ENCODE measurements at regions not wholly inside any gene's neighbourhood (a gene's known extent, or its start where the extent isn't known, plus 50 kb on each side); places are given as distances from the start of the nearest gene placed in this dataset.
A peak's percentile ranks its signal among the peaks of the same experiment; 100 is the strongest.

DNA sequence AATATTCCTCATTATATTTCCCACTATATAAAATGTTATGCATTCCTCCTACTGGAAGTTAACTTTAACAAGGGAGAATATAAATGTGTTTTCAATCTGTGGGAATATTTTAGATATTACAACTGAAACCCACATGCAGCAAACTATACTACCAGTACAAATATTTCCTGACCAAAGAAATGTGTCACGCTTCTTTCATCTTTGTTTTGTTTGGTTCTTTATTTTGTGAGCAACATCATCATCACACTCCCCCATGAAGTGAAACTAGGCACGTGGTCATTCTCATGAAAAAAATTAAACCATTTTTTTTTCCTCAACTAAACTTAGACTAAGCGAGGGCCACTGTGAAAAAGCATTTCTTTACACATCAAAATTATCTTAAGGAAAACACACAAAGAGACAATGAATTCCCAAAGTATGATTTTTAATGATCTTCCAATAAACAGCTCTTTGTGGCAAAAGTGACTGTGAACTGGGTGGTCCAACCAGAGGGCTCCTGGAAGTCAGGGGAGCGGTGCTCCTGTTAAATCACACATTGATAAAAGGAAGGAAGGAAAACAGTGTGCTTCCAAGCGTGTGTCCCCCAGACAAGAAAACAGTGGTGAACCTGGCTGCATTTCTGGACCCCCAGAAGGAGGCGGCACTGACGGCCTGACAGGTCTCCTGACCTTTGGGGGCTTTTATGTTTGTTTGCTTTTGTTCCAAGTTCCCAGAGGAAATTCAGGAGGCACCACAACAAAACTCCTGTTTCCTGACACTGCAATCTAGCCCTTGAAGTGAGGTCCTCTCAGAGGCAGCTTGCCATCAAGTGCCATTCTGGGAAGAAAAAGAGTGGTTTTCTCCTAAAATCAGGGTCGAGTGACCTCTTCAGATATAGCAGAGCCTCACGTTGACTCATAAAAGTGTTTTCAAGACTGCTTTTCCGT, 166.8 kb upstream of the FOXQ1 start:
- TF ChIP-seq, protein P1, sequence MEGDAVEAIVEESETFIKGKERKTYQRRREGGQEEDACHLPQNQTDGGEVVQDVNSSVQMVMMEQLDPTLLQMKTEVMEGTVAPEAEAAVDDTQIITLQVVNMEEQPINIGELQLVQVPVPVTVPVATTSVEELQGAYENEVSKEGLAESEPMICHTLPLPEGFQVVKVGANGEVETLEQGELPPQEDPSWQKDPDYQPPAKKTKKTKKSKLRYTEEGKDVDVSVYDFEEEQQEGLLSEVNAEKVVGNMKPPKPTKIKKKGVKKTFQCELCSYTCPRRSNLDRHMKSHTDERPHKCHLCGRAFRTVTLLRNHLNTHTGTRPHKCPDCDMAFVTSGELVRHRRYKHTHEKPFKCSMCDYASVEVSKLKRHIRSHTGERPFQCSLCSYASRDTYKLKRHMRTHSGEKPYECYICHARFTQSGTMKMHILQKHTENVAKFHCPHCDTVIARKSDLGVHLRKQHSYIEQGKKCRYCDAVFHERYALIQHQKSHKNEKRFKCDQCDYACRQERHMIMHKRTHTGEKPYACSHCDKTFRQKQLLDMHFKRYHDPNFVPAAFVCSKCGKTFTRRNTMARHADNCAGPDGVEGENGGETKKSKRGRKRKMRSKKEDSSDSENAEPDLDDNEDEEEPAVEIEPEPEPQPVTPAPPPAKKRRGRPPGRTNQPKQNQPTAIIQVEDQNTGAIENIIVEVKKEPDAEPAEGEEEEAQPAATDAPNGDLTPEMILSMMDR (IDR thresholded peaks at IDR 0.05; ENCODE audit: low read depth, low read length) = no peak
- no peak for DNase-seq (ENCODE audit: low read depth in 2 of 2)
- no peak overlapping the region for H3K4me3 ChIP-seq (replicated peaks in 1 of 2; ENCODE audit: low read depth in 2 of 2, low read length in 2 of 2)

DNA sequence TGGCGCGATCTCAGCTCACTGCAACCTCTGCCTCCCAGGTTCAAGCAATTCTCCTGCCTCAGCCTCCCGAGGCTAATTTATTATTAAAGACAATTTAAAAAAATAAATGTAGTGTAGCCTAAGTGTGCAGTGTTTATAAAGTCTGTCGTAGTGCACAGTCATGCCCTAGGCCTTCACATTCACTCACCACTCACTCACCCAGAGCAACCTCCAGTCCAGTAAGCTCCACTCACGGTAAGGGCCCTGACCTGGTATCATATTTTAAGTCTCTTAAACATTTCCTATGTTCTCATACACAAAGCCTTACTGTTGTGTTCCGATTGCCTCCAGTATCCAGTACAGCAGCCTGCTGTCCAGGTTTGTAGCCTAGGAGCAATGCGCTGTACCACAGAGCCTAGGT, 168.2 kb upstream of the FOXQ1 start:
- TF ChIP-seq, protein P1 (IDR thresholded peaks at IDR 0.05; ENCODE audit: low read depth, low read length) = no peak
- no peak for DNase-seq (ENCODE audit: low read depth in 2 of 2)
- H3K4me3 ChIP-seq (replicated peaks in 1 of 2; ENCODE audit: low read depth in 2 of 2, low read length in 2 of 2) = no peak overlapping the region

DNA sequence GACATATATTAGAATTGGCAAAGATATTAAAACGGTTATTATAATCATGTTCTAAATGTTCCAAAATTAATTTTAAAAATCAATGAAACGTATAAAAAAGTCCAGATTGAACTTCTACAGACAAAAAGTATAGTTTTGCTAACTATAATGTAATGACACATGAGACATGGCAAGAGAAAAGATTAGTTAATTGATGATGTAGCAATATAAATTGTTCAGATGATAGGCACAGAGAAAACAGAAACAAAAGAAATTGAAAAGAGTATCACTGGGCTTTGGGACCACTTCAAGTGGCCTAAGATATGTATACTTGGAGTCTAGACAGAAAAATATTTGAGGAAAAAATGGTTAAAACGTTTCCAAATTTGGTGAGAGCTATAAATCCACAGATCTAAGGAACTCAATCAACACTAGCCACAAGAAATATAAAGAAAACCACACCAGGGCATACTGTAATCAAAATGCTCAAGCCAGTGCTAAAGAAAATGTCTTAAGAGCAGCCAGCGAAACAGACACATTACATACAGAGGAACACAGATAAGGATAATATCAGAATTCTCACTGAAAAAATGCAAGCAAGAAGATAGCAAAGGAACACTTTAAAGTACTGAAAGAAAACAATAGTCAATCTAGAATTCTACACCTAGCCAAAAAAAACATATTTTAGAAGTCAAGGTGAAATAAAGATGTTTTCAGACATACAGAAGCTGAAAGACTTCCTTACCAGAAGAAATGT, 172.6 kb upstream of the FOXQ1 start:
- H3K4me3 ChIP-seq (replicated peaks in 1 of 2; ENCODE audit: low read depth in 2 of 2, low read length in 2 of 2) = no peak overlapping the region
- TF ChIP-seq, protein P1 (IDR thresholded peaks at IDR 0.05; ENCODE audit: low read depth, low read length) = no peak
- no peak for DNase-seq (ENCODE audit: low read depth in 2 of 2)

DNA sequence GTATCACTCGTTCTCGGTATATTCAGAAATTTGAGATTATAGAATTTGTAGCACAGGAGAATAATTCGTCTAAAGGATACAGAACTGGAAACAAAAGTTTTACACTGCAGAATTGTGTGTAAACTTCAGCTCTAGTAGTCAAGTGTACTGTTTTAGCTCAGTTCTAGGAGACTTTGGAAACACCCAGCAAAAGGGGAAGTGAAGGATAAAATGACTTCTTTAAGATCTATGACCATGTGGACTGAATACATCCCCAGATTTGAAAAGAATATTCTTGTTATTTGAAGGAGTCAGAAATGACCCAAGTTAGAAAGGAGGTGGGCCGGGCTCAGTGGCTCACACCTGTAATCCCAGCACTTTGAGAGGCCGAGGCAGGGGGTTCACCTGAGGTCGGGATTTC, 174.0 kb upstream of the FOXQ1 start:
- DNase-seq (ENCODE audit: low read depth in 2 of 2) = no peak

DNA sequence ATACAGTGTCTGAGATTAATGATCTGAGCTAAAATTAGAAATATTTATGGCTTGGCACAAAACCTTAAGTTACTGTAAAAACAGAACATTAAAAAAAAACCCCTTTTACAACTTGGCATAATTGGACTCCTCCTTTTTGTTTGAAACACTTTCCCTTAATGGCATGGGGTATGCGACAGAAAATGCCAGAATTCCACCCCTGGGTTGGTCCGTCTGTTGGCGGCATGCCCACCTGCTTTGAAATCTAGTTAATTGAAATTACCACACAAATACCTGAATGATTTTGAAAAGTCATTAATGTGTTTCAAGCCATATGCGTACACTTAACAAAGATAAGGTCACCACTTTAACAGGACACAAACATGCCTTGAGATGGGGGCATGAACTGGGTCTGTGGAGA, 175.1 kb upstream of the FOXQ1 start:
- DNase-seq (ENCODE audit: low read depth in 2 of 2) = no peak
- no peak overlapping the region for H3K4me3 ChIP-seq (replicated peaks in 1 of 2; ENCODE audit: low read depth in 2 of 2, low read length in 2 of 2)
- TF ChIP-seq, protein P1 (IDR thresholded peaks at IDR 0.05; ENCODE audit: low read depth, low read length) = no peak

More for the DNA sequence above, 174.0 kb upstream of the FOXQ1 start:
- TF ChIP-seq, protein P1 (IDR thresholded peaks at IDR 0.05; ENCODE audit: low read depth, low read length) = no peak
- no peak overlapping the region for H3K4me3 ChIP-seq (replicated peaks in 1 of 2; ENCODE audit: low read depth in 2 of 2, low read length in 2 of 2)

DNA sequence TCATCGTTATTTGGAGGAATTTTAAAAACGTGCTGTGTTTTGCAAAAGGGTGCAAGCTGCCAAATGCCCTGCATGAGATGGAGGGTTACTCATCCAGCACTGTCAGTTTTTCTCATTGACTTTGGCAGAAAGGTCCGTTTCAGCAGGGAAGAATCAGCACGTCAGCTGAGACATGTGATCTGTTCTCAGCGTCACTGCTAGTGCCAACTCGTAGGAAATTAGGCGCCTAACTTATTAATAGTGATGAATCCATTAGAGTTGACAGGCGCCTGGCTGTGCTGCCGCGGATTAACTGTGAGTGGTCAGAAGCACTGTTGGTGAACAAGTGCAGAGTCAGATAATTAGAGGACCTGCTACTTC, 175.5 kb upstream of the FOXQ1 start:
- peak in 1 of 2 donors; percentile 24 for DNase-seq (ENCODE audit: low read depth in 2 of 2)
- H3K4me3 ChIP-seq (replicated peaks in 1 of 2; ENCODE audit: low read depth in 2 of 2, low read length in 2 of 2) = no peak overlapping the region
- TF ChIP-seq, protein P1 (IDR thresholded peaks at IDR 0.05; ENCODE audit: low read depth, low read length) = no peak
